HepG2 (cell line): ENCODE measurements at regions not wholly inside any gene's neighbourhood (a gene's known extent, or its start where the extent isn't known, plus 50 kb on each side); places are given as distances from the start of the nearest gene placed in this dataset.
A peak's percentile ranks its signal among the peaks of the same experiment; 100 is the strongest.

ENCODE experiments used
- AKNA ChIP-seq: sonication (generic); formaldehyde crosslinking; IDR thresholded peaks from 2 replicates; pipeline ENCODE4 v1.4.0; 2020; ENCODE audit warnings: missing genetic modification reagents, borderline replicate concordance
- DR1 ChIP-seq: sonication (generic); formaldehyde crosslinking; IDR thresholded peaks from 2 replicates; pipeline ENCODE4 v1.8.0; 2021; ENCODE audit warnings: mild to moderate bottlenecking, missing genetic modification reagents, inconsistent platforms
- FOSL2 ChIP-seq: sonication (generic); formaldehyde crosslinking; IDR thresholded peaks from 2 replicates; pipeline ENCODE4 v1.4.0; 2020; ENCODE audit warnings: missing genetic modification reagents
- HHEX ChIP-seq: IDR thresholded peaks from 2 replicates; pipeline ENCODE4 v1.6.1; 2016; ENCODE audit warnings: control low read depth
- PRDM4 ChIP-seq: sonication (generic); formaldehyde crosslinking; IDR thresholded peaks from 2 replicates; pipeline ENCODE4 v1.9.0; 2021; ENCODE audit warnings: missing genetic modification reagents, borderline replicate concordance
- ZBTB38 ChIP-seq: sonication (generic); formaldehyde crosslinking; IDR thresholded peaks from 2 replicates; pipeline ENCODE4 v1.5.1; 2020; ENCODE audit warnings: mild to moderate bottlenecking, missing genetic modification reagents
- ZNF253 ChIP-seq: sonication (generic); formaldehyde crosslinking; IDR thresholded peaks from 2 replicates; pipeline ENCODE4 v1.8.0; 2022; ENCODE audit warnings: mild to moderate bottlenecking, missing genetic modification reagents, borderline replicate concordance
- ZNF703 ChIP-seq: sonication (generic); formaldehyde crosslinking; IDR thresholded peaks from 2 replicates; pipeline ENCODE4 v1.5.1; 2020; ENCODE audit warnings: missing genetic modification reagents, mild to moderate bottlenecking, moderate library complexity, borderline replicate concordance
- ZNF891 ChIP-seq: sonication (generic); formaldehyde crosslinking; IDR thresholded peaks from 2 replicates; pipeline ENCODE4 v1.5.0; 2020; ENCODE audit warnings: mild to moderate bottlenecking, missing genetic modification reagents

- TF ChIP-seq AKNA (CRISPR knock-in tag) (no peak), PRDM4 (CRISPR knock-in tag) (no peak), DR1 (no peak), ZNF891 (CRISPR knock-in tag) (no peak), FOSL2 (CRISPR knock-in tag) (peak; percentile 22; the same call in 1 of the 2 replicates), ZNF703 (no peak), HHEX (CRISPR knock-in tag) (0 out of 2 replicates have a peak, but pooled peaks have one; percentile 11), ZBTB38 (CRISPR knock-in tag) (no peak), ZNF253 (no peak)
Observed at GRCh38 chr20:58131551-58132142, 96.8 kb downstream of the ANKRD60 start (continued).
